ENCODE measurements at regions not wholly inside any gene's neighbourhood (a gene's known extent, or its start where the extent isn't known, plus 50 kb on each side); places are given as distances from the start of the nearest gene placed in this dataset.
A peak's percentile ranks its signal among the peaks of the same experiment; 100 is the strongest.

- TF ChIP-seq CTCF (IDR thresholded peaks at IDR 0.05; ENCODE audit: insufficient read depth, low read length, severe bottlenecking) = no peak
- DNase-seq (ENCODE audit: low read depth) (no peak), FAIRE-seq (no peak)
- no peaks in the 10 kb centered on the region for H3K36me3 ChIP-seq (ENCODE audit: control insufficient read depth, insufficient read depth, low read length)
- no peak overlapping the region for H3K4me3 ChIP-seq (ENCODE audit: low read depth, low read length)
- H3K27me3 ChIP-seq (ENCODE audit: control insufficient read depth, insufficient read depth, low read length) = no peaks in the 10 kb centered on the region
These were observed 59.9 kb upstream of the INPP5A start for GRCh38 chr10:132477398-132478340.

GRCh38 chr10:132478341-132479023, 59.1 kb upstream of the INPP5A start:
- Histone ChIP-seq H3K27me3 (ENCODE audit: control insufficient read depth, insufficient read depth, low read length) (no peaks in the 10 kb centered on the region), H3K36me3 (ENCODE audit: control insufficient read depth, insufficient read depth, low read length) (no peaks in the 10 kb centered on the region), H3K4me3 (ENCODE audit: low read depth, low read length) (no peak overlapping the region)
- FAIRE-seq (no peak), DNase-seq (ENCODE audit: low read depth) (no peak)
- TF ChIP-seq CTCF (IDR thresholded peaks at IDR 0.05; ENCODE audit: insufficient read depth, low read length, severe bottlenecking) = no peak

GRCh38 chr10:132479024-132479602, 58.5 kb upstream of the INPP5A start:
- TF ChIP-seq CTCF (IDR thresholded peaks at IDR 0.05; ENCODE audit: insufficient read depth, low read length, severe bottlenecking) = no peak
- Histone ChIP-seq H3K27me3 (ENCODE audit: control insufficient read depth, insufficient read depth, low read length) (no peaks in the 10 kb centered on the region), H3K36me3 (ENCODE audit: control insufficient read depth, insufficient read depth, low read length) (no peaks in the 10 kb centered on the region), H3K4me3 (ENCODE audit: low read depth, low read length) (no peak overlapping the region)
- FAIRE-seq (no peak), DNase-seq (ENCODE audit: low read depth) (no peak)

GRCh38 chr10:132479603-132480221, 57.9 kb upstream of the INPP5A start:
- FAIRE-seq (no peak), DNase-seq (ENCODE audit: low read depth) (no peak)
- Histone ChIP-seq H3K36me3 (ENCODE audit: control insufficient read depth, insufficient read depth, low read length) (no peaks in the 10 kb centered on the region), H3K4me3 (ENCODE audit: low read depth, low read length) (no peak overlapping the region), H3K27me3 (ENCODE audit: control insufficient read depth, insufficient read depth, low read length) (no peaks in the 10 kb centered on the region)
- no peak for TF ChIP-seq CTCF (IDR thresholded peaks at IDR 0.05; ENCODE audit: insufficient read depth, low read length, severe bottlenecking)

GRCh38 chr10:132480356-132480755, 57.2 kb upstream of the INPP5A start:
- no peaks in the 10 kb centered on the region for H3K27me3 ChIP-seq (ENCODE audit: control insufficient read depth, insufficient read depth, low read length)
- no peak overlapping the region for H3K4me3 ChIP-seq (ENCODE audit: low read depth, low read length)
- FAIRE-seq (peak; percentile 81), DNase-seq (ENCODE audit: low read depth) (peak; percentile 43)
- TF ChIP-seq CTCF (IDR thresholded peaks at IDR 0.05; ENCODE audit: insufficient read depth, low read length, severe bottlenecking) = no peak
- H3K36me3 ChIP-seq (ENCODE audit: control insufficient read depth, insufficient read depth, low read length) = no peaks in the 10 kb centered on the region
